GM18868 (cell line): ENCODE measurements at regions not wholly inside any gene's neighbourhood (a gene's known extent, or its start where the extent isn't known, plus 50 kb on each side); places are given as distances from the start of the nearest gene placed in this dataset.

Experiments used
- ATAC-seq: cut with Tn5 transposase; IDR thresholded peaks from one replicate; pipeline ENCODE4 v1.9.1; 2021; ENCODE audit warnings: mild to moderate bottlenecking, moderate library complexity; ENCODE audit not compliant: unreplicated experiment

DNA sequence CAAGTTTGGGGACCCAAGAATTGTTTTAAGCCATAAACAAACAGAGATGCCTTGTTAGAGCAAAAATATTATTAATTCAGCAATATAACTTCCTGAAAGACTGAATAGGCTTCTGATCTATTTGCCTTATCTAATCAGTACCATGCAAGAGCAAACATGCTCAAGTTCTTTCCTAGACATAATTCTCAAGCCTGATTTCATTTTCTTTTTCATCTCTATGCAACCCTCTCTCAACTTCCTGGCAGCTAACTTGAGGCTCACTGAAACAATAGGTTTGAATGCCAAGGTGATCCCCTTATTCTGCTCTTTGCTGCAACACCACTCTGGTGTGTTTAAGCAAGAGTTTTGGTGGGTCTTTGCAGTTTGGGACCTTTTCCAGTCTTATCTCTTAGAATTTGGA is 230.9 kb upstream of the CD96 start:
- no peak for ATAC-seq

DNA sequence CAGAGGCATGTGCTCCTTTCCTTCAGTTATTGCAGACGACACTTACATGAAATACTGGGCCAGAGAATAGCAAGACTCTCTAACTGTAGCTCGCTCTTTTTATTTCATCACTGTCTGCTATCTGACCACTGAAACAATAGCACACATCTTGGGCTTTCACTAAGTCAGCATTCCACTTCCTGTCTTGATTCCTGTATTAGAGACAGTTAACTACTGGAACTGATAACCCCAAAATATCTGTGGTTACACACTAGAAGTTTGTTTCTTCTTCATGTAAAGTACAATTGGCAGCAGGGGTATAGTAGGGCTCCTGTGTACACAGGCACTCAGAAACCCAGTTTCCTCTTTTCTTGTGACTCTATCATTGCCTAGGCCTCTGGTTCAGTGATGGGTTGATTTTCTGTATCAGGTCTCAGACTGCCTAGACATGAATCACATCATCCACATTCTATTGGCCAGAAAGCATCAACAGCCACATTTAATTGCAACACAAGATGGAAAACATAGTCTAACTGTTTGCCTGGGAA is 230.2 kb upstream of the CD96 start:
- peak; percentile 81 for ATAC-seq

DNA sequence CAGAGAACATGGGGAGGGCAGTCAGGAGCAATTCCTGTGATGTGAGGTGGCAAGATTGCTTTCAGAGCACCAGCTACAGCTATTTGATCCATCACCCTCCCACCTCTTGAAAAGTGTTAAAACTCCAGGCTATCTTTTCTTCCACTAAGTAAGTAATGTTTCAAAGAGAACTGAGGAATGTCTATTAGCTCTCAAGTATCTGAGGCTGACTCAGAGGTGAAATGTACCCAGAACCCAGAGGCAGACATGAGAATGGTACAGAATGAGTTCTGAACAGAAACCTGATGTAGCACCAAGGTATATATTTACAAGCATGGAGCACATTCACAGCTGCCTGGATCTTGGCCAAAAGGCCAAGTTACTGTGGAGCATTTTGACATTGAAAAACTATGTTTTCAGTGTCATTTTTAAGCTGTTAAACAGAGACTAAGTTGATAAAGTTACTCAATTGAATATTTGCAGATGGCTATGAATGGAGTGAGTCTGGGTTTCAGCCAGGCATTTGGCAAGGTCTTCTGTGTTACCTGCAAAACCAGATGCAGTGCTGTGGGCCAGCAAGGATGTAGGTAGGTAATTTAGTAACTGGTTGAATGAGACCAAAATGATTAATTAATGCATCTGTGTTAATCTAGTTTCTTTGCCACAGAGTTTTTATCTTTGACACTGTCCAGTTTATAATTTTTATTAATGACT is 227.7 kb upstream of the CD96 start:
- no peak for ATAC-seq

DNA sequence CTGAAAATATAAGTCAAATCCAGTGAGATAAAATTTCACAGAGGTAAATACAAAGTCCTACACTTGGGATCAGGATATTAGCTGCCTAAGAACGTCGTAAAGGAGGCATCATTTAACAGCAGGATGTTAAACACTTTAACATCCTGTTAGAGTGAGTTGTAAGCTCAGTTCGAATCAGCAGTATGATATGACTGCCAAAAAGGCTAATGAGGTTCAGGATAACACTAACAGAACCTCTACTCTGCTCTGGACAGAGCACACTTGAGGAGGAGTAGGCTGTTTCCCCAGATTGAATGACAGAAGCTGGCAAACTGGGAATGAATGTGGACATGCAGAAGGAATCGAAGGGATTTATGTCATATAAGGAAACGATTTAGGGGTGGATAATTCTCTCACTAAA is 227.1 kb upstream of the CD96 start:
- ATAC-seq, result no peak

DNA sequence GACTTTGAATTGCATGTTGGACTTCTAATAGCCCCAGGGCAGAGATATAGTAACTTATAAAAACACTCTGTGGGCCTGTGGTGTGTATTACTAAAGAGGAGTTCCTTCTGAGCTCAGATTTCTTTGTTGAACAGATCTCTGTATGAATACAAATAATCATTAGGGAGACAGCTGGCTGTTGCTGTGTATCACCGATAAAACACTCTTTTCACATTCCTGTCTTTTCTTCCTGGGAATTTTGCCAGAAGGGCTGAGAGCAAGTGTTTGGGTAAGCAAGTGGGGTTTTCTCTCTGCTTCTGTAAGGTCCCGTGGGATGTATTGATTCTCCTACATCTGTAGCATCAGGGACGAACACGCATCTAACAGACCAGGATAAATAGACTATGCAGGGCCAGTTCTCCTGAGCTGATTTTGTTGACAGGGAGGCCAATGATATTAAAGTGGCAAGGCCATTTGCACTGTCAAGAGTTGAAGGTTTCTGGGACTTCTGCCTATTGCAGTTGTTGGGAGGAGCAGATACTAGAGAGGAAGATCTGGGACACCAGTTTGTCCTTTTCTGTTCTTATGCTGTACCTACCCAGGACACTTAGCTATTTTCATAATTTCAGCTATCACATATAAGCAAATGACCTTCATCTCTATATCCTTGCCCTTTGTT is 225.9 kb upstream of the CD96 start:
- ATAC-seq, result no peak

DNA sequence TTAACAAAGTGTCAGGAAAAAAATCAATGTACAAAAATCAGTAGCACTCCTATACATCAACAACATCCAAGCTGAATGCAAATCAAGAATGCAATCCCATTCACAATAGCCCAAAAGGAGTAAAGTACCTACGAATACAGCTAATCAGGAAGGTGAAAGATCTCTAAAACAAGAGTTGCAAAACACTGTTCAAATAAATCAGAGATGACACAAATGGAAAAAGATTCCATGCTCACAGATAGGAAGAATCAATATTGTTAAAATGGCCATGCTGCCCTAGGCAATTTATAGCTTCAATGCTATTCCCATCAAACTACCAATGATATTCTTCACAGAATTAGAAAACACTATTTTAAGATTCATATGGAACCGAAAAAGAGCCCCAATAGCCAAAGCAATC is 223.7 kb upstream of the CD96 start:
- no peak for ATAC-seq

DNA sequence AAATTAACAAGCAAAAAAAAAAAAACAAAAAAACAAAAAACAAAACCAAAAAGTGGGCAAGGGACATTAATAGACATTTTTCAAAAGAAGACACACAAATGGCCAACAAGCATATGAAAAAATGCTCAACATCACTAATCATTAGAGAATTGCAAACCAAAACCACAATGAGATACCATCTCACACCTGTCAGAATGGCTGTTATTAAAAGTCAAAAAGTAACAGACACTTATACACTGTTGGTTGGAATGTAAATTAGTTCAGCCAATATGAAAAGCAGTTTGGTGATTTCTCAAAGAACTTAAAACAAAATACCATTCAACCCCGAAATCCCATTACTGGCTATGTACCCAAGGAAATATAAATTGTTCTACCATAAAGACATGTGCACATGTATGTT is 222.4 kb upstream of the CD96 start:
- ATAC-seq, result no peak

DNA sequence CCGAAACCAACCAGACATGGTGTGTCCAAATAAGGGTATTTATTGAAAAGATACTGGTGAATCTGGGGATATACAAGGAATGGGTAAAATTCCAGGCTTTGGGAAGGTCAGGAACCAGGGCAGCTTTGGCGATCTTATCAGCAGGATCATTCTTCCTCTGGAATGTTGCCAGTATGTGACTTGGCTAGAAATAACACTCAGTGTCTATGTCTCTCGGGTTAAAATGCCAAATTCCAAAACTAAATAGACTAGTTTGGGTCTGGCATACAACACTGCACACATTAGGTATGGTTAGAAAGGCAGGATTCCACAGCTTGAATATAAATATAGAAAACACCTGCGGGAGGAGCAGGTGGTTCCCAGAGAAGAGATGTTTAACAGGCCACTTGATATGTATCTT is 220.2 kb upstream of the CD96 start:
- ATAC-seq, result no peak

DNA sequence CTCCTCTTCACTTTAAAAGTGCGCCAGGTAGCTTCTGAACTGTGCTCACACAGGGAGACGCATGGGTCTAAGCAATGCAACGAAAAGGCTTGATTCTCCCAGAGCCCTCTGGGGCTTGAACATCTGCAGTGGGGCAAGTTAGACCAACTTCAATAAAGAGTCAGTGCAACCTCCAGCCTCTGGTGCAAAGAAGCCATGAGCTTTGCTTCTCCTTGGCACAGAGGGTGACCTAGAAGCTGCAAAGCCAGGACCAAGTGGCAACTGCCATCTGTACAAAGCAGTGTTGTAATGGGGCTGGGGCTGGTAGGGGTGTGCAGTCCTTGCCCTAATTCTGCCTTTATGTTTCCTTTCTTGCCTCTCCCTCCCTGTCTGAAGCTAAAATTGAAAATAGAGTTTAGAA is 219.0 kb upstream of the CD96 start:
- ATAC-seq, result no peak

DNA sequence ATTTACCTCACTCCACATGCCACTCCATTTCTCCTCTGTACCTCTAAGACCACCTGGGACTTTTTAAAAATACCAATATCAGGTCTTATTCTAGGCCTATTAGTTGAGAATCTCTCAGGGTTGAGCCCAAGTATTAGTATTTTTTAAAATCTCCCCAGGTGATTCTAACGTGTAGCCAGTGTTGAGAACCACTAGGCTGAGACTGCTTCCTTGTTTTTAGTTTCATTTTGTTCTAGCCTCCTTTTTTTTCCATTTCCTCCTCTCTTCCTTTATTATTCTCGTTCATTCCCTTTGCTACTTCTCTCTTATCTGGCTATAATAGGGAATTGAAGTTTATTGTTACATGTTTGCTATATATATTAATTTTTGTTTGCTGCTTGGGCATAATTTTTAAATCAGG is 217.8 kb upstream of the CD96 start:
- peak; percentile 31 for ATAC-seq

DNA sequence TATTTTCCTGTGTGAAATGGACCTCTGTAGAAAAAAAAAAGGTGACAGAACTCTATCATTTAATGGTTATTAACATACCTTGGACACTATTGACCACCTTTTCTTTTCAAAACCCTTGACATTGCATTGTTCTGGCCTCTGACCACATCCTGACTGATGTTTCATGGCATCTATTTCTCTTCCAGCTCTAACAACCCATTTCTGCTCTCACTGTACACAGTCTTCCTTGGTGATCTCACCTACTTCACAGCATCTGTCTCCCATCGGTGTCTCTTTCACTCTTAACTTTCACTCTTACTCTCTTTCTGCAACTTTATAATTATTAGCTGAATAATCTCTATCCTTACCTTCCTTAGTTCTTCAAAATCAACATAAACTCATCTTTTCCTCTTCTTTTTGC is 217.4 kb upstream of the CD96 start:
- ATAC-seq, result peak; percentile 45

DNA sequence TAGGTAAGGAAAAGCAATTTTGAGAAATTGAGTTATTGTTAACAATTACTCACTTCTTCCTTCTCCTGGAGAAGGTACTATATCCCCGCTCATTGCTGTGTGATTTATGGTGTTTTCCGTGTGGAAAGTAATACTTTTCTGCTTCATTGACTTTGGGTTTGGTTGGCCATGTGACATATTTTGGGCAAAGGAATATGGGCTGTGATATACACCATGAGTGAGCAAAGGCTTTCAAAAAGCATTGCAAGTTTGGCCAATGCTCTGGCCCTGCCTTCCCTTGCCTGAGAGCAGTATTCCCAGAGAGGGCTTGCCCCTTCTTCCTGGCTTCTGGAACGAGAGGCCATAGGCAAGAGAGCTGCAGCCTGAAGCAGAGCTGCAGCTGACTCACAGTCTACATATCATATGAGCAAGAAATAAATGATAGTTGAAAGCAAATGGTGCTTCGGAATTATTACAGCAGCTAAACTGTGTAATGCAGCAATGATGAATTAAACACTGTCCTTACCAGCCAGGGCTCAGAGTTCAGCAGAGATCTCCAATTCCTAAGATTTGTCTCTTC is 216.8 kb upstream of the CD96 start:
- no peak for ATAC-seq

DNA sequence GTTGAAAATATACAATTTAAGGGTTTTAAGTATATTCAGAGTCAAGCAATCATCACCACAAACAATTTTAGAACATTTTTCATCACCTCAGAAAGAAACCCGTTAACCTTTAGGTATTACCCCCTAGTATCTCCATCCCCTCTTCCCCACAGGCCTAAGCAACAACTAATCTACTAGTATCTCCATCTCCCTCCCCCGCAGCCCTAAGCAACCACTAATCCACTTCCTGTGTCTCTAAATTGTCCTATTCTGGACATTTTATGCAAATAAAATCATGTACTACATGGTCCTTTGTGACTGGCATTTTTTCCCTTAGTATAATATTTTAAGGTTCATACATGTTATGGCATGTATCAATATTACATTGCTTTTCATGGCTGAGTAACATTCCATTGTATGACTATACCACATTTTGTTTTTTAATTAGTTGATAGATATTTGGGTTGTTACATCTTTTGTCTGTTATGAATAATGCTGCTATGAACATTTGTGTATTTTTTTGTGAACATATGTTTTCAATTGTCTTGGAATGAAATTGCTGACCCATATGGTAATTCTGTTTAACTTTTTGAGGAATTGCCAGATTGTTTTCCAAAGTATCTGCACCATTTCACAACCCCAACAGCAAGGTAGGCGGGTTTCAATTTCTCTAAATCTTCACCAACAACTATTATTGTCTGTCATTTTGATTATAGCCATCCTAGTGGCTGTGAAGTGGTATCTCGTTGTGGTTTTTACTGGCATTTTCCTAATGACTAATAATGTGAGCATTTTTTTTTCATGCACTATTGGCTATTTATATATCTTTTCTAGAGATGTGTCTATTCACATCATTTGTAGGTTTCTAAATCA is 215.6 kb upstream of the CD96 start:
- ATAC-seq, result peak; percentile 36

DNA sequence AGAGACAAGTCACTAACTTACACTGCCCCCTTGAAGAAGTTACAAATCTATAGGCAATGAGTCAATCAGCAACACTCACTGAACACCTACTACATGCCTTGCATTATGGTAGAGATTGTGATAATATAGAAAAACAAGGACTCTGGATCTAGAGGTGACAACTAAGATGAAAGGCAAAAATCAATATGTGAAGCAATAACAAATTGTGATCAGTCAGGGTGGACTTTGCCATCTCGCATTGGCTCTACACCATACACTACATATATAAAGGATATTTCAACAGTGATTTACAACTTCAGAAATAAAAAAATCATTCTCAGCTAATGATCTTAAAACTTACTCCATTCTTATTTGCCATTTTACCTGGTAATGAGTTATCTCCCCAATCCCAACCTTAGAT is 210.7 kb upstream of the CD96 start:
- no peak for ATAC-seq

DNA sequence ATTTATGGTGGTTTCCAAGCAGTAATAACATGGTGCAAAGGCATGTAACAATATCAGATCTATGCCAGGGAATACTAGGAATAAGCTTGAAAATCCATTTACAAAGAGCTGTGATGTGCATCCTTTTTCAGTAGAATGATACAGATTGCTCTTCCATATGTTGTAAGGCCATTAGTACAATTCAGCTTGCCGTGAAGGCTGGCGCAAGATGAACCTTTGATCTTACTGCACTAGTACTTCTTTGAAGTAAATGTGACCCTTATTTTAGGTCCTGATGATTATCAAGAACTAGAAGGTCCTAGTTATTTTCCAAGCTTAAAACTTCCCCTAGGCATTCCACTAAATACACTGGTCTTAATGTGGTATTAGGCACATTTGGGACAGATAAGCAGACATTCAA is 210.1 kb upstream of the CD96 start:
- no peak for ATAC-seq

DNA sequence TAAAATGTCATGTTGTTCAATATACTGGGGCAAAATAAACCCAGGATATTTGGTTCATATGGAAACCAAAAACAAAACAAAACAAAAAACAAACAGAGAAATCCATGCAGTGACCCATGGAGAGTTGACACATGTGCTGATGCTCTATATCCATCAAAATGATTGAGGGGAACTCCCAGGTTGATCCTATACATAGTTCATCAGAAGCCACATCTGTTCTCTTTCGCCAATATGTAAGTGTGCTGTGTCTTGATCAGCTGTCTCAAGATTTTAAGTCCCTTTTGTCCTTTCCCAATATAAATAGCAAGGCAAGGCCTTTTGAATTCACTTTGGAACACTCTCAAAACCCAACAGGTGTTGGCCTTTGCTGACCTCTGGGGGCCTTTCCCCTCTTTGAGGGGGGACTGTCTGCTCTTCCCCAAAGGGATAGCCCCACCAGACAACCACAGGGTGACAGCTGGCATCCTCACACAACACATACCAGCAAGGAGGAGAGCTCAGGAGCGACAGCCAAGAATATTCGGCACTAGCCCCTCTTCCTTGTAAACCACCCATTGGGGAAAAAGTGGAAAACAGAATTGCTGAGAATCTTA is 209.4 kb upstream of the CD96 start:
- ATAC-seq, result no peak

DNA sequence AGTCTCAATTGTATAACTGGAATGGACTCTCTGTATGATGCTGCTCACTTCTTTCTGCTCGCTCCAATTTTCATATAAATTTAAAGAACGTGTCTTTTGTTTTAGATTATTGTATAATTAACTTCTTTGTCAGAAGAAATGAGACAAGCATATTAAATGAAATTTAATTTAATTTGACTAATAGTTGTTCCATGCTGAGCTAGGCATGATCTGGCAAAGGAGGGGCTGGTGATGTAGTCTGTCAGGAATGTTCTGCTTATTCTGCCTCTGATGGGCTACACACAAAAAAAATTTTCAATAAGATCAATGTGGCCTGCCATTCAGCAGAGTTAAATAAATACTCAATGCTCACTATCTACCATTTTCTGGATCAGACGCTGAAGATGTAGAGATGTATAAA is 208.4 kb upstream of the CD96 start:
- ATAC-seq, result no peak

DNA sequence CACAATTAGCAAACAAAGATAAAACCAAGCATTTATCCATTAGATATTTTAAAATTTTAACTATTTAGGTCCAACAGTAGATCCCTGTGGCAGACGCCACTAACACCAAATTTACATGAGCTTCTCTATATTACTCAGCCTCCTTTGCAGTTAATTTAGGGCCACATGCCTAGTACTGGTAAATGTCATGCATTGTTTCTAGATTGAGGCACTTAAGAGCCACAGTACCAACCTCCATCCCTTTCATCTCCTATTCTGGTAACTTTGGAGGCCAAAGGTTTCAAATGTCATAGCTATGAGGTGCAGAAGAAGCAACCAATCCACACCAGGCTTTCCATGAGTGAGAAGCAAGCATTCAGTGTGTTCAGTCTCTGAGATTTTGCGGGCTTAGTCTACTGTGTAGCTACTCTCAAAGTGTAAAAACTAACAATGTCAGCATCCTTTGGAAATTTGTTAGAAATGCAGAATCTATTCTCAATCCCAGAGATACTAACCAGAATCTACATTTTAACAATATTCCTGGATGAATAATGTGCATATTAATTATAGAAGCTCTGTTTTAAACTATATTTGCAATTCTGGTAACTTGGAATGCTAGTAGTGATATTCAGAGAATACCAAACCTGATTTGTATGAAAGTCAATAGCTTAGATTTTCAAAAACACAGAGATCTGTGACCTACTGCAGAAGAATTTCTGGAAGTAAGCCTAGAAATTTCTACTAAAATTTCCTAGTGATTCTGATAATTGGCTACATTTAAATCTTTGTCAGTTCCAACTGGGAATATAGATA is 206.3 kb upstream of the CD96 start:
- ATAC-seq, result no peak

DNA sequence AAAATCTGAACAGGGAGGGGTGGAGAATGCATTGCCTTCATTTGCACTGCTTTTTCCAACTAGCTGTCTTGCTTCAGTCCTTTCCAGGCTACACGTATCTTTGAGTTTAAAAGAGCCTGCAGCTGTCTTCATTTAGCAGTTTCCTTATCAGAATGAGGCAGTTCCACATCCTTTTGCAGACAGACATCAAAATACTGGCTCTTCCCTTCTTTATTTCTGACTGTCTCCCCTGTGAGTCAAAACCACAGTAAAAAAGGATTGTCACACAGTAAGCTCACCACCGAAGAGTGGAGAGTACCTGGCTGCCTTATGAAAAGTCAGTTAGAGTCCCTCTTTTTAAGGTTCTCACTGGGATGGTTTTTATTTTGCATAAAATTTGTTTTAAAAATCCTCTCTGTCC is 205.5 kb upstream of the CD96 start:
- ATAC-seq, result no peak

DNA sequence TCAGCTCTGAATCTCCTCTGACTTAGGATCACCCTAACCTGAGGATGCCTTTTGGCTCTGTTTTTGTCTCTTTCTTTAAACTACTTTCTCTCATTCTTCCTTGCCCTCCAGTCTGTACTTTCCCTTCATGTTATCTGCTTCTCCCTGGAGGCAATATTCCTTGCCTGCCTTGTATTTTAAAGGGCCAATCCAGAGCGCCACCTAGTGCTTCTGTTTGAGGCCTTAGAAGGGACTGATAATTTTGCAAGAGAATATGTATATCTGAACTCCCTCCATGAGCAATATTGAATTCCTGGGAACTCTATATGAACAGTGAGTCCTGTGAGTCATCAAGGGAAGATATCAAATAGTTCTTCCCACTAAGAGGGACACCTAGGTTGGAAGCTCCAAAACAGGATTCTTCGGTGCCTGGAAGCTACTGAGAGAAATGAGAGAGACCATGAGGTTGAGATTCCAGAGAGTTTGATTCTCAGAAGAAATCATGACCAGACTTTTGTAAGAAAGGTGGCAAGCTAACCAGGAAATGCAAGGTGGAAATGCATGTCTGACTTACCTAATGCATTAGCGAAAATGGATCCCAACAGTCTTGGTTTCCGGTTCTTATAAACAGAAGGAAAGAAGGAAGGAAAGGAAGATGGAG is 203.8 kb upstream of the CD96 start:
- peak; percentile 66 for ATAC-seq
